GM21367 (cell line): ENCODE measurements at regions not wholly inside any gene's neighbourhood (a gene's known extent, or its start where the extent isn't known, plus 50 kb on each side); places are given as distances from the start of the nearest gene placed in this dataset.
"Not testable (repeated sequence)": the region's sequence is repeated elsewhere in the genome, so short reads cannot be mapped to it uniquely, and the experiment has no call there.

Experiments
- ATAC-seq: cut with Tn5 transposase; IDR thresholded peaks from one replicate; pipeline ENCODE4 v1.9.1; 2021; ENCODE audit not compliant: unreplicated experiment

DNA sequence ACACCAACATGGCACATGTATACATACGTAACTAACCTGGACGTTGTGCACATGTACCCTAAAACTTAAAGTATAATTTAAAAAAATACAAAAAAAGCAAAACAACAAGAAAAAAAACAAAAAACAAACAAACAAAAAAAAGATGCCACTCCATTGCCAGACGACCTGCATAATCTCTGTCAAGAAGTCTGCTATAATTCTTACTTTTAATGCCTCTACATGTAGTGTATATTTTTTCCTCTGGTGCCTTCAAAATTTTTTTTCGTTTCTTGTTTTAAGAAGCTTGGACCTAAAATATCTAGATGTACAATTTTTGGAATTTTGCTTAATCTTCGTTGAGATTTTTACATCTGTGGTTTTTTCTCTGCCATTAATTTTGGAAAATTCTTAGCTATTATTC is 235.6 kb upstream of the ZNF521 start:
- no peak for ATAC-seq

DNA sequence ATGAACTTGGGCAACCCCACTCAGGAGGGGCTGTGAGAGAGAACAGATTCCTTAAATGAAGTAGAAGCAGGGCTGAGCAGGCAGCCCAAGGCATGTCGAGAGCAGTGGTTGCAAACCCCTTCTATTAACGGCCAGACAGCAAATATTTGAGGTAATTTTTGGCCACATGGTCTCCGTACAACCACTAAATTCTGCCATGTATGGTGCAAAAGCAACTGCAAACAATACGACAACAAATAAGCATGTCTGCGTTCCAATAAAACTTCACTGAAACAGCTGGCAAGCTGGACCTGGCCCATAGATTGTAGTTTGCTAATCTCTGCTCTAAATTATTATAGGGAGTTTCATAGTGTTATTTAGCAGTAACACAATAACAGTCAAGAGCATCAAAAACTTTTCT is 217.0 kb upstream of the ZNF521 start:
- no peak for ATAC-seq

DNA sequence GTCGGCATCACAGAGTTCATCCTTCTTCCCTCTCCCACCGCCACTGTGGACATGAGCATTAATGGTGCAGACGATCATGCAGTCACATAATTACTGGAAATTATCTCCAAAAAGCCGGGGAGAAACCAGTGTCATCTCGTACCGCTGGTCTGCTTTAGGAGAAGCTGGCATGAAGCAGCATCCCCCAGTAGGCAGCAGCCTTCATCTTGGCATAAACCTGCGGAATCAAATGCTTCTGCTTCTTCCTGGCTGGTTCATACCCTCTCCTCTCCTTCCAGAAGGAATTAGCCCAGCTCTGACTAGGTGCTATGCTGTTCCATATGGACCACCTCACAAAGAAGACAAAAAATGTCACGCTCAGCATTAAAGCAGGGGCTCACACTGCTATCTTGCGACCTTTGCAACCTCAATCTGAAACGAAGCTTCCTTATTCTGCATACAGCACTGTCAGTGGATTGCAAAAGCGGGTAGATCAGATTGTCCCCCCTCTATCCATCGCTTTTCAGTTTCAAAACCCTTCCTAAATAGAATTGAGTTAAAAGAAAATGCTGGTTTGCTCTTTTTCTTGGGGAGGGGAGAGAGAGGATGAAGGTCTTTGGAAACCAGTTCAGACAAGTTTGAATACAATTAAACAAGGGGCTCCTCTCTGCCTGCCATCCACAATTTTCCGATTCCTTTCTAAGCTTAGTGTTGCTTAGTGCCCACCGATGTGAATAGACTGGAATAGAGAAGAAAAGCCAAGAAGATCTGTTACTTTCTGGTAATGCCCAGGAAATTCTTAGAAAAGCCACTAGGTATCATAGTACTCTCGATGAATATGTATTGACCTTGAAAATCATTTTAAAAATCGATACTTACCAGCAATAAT is 212.1 kb upstream of the ZNF521 start:
- ATAC-seq: no peak

- ATAC-seq: no peak
Measured at GRCh38 chr18:25563346-25563745, 211.4 kb upstream of the ZNF521 start.

GRCh38 chr18:25561918-25562317 is 210.0 kb upstream of the ZNF521 start:
- no peak for ATAC-seq

DNA sequence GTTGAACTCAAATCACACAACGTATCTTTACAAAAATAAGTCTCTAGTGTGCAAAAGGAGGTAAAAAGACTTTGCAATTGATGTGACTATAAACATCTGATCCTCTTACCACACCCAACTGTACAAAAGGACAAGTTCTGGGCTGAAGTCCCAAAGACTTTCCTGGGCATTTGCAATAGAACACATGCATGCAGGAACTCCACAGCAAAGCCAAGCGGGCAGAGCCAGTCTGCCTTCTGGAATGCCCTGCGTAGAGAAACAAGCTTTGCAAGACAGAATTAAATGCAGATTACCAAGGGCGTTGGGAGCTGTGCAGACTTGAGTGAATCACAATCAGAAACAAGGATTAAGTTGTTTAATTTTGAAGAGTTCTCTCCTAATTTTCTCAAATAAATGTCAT is 208.4 kb upstream of the ZNF521 start:
- ATAC-seq: no peak

DNA sequence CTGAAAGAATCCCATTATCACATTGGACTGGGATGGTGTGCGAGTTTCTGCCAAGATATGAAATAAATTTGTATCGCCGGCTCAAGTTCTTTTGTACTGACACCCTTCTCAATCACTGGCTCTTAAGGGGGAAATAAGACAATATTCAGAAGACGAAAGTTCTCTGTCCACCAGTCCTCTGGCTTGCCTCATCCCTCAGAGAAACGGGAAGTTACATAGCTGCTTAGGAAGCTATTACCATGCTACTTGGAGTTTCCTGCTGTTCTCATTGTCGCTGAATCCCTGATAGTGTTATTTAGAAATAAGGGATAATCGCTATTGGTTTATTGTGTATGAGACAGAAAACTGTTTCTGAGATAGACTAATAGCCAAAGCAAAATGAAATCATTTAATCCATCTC is 205.0 kb upstream of the ZNF521 start:
- ATAC-seq: no peak

DNA sequence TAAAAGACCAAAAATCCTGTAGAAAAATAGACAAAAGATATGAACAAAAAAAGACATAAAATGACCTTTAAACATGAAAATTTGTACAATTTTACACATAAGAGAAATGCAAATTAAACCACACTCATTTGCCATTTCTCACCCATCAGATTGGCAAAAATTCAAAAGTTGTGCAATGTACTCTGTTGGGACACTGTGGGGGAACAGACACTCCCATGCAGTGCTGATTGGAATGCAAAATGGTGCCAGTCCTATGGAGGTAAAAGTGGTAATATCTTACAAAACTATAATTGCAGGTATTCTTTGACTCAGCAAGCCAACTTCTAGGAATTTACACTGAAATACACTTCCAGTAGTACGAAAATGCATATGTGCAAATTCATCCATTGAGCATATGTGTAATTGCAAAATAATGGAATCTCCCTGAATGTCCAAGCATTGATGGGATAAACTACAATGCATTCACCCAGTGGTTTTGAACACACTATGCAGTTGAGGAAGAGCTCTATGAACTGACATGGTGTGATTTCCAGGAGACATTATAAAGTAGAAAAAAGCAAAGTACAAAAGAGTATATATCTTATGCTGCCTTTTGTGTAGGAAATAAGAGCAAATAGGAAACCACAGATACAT is 201.8 kb upstream of the ZNF521 start:
- ATAC-seq: no peak

GRCh38 chr18:25544546-25545287 is 192.8 kb upstream of the ZNF521 start:
- no peak for ATAC-seq

DNA sequence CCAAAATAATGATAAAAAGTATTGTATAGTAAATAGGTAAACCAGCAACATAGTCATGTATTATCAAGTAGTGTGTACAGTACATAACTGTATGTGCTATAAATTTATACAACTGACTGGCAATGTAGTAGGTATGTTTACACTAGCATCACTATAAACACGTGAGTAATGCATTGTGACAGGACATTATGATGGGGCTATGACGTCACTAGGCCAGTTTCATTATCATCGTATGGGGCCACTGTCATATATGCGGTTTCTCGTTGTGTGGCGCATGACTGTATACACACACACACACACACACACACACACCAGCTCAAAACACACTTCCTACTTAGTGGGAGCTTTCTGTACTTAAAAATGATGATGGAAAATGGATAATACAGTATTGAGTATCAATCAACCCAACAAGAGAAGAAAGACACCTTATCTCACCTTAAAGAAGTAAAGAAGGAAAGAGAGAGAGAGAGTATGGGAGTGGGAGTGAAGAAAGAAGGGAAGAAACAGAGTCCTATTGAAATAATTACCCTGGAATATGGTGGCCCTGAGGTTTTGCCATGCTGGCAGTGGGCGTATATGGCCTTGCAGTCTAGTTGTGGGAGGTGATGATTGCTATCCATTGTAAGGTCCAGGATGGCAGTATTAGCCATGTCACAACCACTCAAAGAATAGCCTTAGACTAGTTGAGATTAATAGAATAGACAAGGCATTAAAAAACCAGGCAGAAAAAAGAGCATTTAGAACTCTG is 186.4 kb upstream of the ZNF521 start:
- no peak for ATAC-seq

GRCh38 chr18:25535495-25535894 is 183.5 kb upstream of the ZNF521 start:
- ATAC-seq: no peak

DNA sequence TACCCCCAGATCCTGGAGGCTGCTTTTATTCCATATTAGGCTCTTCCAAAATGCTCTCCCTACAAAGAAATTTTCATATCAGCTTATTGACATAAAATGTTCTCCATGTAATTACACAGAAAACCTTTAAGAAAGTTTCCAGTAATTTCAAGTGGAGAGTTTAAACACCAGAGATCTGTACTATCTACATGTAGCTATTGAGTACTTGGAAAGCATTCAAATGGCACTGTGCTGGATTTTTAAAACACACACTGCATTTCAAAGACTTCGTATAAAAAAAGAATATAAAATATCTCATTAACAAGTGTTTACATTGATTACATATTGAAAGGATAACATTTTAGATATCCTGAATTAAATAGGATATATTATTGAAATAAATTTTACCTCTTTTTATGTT is 182.4 kb upstream of the ZNF521 start:
- ATAC-seq: no peak

DNA sequence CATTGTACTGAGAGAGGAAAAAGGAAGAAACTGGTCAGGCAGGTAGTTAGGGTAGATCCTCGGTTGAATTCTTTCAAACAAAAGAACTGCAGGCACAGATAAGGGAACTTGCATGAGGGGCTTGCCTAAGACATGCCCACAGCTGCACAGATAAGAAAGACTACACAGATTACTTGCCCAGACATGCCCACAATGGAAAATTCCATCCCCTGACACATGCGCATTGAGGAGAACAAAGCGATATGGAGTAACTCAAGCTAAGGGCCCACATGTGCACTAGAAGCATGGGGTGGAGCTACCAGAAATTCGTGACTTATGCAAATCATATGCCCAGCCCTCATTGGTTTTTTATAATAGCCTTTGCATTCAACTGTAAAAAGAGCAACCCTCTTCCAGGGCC is 181.3 kb upstream of the ZNF521 start:
- no peak for ATAC-seq

DNA sequence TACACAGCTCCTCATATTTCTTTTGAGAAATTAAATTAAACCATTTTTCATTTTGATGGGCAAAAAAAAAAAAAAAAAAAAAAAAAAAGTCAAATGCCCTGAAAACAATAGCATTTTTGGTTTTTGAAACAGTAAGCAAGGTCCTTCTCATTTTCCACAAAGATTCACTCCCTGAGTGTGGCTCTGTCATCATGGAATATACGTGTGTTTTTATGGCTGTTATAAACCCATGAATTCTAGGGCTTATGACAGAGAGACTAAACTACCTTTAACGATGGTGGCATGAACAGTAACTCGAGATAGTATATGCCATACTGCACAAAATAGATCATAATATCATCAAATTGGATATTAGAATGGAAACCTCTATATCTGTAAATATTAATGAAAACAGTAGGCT is 179.2 kb upstream of the ZNF521 start:
- ATAC-seq: no peak

DNA sequence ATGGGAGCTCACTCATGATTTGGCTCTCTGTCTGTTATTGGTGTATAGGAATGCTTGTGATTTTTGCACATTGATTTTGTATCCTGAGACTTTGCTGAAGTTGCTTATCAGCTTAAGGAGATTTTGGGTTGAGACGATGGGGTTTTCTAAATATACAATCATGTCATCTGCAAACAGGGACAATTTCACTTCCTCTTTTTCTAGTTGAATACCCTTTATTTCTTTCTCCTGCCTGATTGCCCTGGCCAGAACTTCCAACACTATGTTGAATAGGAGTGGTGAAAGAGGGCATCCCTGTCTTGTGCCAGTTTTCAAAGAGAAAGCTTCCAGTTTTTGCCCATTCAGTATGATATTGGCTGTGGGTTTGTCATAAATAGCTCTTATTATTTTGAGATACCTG is 173.8 kb upstream of the ZNF521 start:
- not testable (repeated sequence) for ATAC-seq

DNA sequence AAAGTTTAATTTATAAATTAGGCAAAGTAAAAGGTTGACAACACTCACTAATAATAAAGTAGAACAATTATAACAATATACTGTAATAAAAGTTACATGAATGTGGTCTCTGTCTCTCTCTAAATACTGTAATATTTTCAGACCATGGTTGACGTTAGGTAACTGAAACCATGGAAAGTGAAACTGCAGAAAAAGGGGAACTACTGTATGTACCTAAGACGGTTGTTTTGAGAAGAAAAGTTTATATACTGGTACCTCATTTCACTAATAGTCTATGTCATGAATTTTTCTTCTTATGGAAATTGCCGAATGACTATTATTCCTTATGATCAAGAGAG is 166.7 kb upstream of the ZNF521 start:
- ATAC-seq: peak; percentile 99

DNA sequence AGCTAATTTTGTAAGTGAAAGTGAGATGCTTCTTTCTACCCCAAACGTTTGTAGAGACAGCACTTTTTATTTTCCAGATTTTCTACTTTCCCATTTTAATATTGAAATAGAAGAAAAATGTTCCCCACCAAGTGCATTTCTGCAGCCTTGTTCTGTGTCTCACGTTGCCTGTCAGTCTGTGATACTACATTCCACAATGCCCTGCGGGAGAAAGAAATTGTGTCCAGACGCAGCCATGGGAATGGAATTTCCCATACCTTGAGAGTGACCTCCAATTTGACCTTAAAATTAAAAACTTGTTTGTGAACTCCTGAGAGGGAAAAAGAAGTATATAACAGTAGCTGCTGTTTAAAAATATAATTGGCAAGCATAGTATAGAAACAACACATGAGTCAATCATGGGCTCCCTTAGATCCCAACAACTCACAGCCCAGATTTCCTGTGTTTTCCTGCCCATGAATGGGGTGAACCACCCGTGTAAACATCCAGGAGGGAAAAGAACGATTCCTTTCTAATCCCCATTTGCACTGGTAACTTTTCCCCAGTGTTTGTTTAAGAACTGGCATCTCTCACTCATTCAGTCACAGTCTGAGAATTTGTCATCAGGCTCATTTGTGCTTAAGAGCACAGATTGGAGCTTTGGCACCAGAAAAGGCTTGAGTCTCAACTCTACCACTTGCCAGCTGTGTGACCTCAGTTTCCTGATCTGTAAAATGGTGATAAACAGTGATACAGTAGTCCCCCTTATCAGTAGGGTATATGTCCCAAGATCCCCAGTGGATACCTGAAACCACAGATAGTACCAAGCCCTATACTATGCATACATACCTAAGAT is 166.1 kb upstream of the ZNF521 start:
- ATAC-seq: peak; percentile 24

GRCh38 chr18:25516747-25517498 is 165.0 kb upstream of the ZNF521 start:
- ATAC-seq: no peak

GRCh38 chr18:25516121-25516520 is 164.2 kb upstream of the ZNF521 start:
- no peak for ATAC-seq

DNA sequence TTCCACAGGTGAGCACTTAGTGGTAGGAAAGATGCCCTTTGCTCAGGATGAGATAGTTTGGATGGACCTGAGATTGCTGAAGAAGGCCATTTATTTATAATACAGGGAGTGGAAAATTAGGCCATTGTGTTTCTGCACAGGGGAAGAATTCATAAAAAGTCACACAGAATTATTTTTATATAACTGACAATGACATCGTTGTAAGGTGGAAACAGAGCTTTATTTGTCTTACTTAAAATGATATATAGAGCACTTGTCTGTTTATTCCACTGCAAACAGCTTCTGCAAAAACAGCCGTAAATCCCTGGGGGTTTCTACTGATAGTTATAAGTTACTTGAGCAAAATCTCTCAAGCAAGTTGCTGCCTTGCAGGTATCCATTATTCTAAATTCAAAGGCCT is 158.1 kb upstream of the ZNF521 start:
- ATAC-seq: no peak
